ENCODE measurements at regions not wholly inside any gene's neighbourhood (a gene's known extent, or its start where the extent isn't known, plus 50 kb on each side); places are given as distances from the start of the nearest gene placed in this dataset.
"Not testable (repeated sequence)": the region's sequence is repeated elsewhere in the genome, so short reads cannot be mapped to it uniquely, and the experiment has no call there.

DNA sequence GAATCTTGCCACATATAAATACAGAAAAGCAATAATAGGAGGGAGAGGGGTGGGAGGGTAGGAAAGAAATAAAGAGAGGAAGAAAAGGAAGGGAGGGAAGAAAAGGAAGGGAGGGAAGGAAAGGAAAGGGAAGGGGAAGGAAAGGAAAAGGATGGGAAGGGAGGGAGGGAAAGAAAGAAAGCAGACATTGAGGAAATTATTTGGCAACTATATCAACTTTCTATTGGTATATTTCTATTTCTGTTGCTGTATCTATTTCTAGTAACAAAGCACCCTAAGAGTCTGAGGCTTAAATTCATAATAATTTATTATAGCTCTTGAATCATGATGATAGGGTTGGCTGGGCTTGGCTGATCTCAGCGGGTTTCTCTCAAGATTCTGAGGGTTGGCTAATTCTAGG, 648.0 kb downstream of the CCDC85A start:
- TF ChIP-seq POLR2AphosphoS5 (IDR thresholded peaks at IDR 0.05) (no peak), POLR2A (IDR thresholded peaks at IDR 0.05) (no peak), EP300 (IDR thresholded peaks at IDR 0.05) (no peak)
- TF ChIP-seq, protein P1, sequence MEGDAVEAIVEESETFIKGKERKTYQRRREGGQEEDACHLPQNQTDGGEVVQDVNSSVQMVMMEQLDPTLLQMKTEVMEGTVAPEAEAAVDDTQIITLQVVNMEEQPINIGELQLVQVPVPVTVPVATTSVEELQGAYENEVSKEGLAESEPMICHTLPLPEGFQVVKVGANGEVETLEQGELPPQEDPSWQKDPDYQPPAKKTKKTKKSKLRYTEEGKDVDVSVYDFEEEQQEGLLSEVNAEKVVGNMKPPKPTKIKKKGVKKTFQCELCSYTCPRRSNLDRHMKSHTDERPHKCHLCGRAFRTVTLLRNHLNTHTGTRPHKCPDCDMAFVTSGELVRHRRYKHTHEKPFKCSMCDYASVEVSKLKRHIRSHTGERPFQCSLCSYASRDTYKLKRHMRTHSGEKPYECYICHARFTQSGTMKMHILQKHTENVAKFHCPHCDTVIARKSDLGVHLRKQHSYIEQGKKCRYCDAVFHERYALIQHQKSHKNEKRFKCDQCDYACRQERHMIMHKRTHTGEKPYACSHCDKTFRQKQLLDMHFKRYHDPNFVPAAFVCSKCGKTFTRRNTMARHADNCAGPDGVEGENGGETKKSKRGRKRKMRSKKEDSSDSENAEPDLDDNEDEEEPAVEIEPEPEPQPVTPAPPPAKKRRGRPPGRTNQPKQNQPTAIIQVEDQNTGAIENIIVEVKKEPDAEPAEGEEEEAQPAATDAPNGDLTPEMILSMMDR (IDR thresholded peaks at IDR 0.05) = no peak
- H3K27me3 ChIP-seq = no peaks in the 10 kb centered on the region
- 75 to 80% methylated on average over 1 of the region's 1 CpG for WGBS, 2 donors

DNA sequence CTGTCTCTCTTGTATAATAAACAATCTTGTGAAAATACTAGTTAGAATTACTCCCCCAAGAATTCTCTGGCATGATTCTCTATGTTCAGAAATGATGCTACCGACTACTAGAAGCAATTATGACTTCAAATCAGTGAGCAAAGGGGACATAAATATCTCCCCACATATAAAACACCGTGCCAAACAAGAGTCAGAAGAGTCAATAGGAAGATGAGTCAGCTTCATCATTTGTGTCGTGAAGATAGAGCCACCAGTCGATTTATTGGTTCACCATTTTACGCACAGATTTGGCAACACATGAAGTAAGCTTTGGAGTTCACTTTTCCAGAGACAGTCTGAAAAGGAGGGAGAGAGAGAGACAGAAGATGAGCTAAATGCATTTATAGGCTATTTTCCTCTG, 650.9 kb downstream of the CCDC85A start:
- no peak for DNase-seq
- WGBS, 2 donors = 71 to 83% methylated on average over 5 of the region's 5 CpGs
- intact Hi-C loops (cut with DNase I) = no loop called here
- Histone ChIP-seq H3K9me3 (no peaks in the 10 kb centered on the region), H3K36me3 (no peaks in the 10 kb centered on the region), H3K27me3 (no peaks in the 10 kb centered on the region), H3K4me1 (no peaks in the 10 kb centered on the region), H3K27ac (no peak overlapping the region), H3K4me3 (no peak overlapping the region)
- TF ChIP-seq POLR2A (IDR thresholded peaks at IDR 0.05) = no peak
- TF ChIP-seq, protein P1 (IDR thresholded peaks at IDR 0.05) = no peak
- no peak for TF ChIP-seq POLR2AphosphoS5 (IDR thresholded peaks at IDR 0.05)
- TF ChIP-seq EP300 (IDR thresholded peaks at IDR 0.05) = no peak

More for the DNA sequence above, 648.0 kb downstream of the CCDC85A start:
- Histone ChIP-seq H3K4me1 (no peaks in the 10 kb centered on the region), H3K27ac (no peak overlapping the region), H3K36me3 (no peaks in the 10 kb centered on the region), H3K9me3 (no peaks in the 10 kb centered on the region), H3K4me3 (no peak overlapping the region)
- DNase-seq = no peak
- intact Hi-C loops (cut with DNase I) = no loop called here

DNA sequence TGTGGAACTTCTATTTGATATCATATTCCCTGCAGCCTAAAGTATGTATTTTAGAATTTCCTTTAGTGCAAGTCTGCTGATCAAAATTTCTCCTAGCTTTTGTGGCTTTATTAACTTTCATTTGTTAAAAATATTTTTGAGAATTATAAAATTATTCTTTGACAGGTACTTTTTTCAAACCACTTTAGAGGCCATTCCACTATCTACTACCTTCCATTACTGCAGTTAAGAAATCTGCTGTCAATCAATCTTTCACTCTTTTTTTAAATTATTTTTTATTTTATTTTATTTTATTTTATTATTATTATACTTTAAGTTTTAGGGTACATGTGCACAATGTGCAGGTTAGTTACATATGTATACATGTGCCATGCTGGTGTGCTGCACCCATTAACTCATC, 656.2 kb downstream of the CCDC85A start:
- H3K9me3 ChIP-seq; H3K27me3 ChIP-seq; intact Hi-C loops (cut with DNase I); H3K36me3 ChIP-seq; H3K27ac ChIP-seq; H3K4me1 ChIP-seq; H3K4me3 ChIP-seq; DNase-seq: not testable (repeated sequence)

DNA sequence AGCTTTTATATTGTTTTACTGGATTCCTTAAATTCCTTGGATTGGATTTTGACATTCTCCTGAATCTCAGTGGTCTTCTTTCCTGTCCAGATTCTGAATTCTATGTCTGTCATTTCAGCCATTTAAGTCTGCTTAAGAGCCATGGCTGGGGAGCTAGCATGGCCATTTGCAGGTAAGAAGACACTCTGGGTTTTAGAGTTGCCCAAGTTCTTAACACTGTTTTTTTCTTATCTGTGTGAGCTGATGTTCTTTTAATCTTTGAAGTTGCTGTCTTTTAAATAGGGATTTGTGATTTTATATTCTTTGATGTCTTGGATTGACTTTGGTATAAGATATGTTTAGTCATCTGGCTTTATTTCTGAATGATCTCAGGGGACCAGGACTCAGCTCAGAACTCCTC, 677.2 kb downstream of the CCDC85A start:
- Histone ChIP-seq H3K27me3 (no peaks in the 10 kb centered on the region), H3K4me1 (no peaks in the 10 kb centered on the region), H3K9me3 (no peaks in the 10 kb centered on the region), H3K36me3 (no peaks in the 10 kb centered on the region), H3K4me3 (no peak overlapping the region), H3K27ac (no peak overlapping the region)
- no peak for TF ChIP-seq EP300 (IDR thresholded peaks at IDR 0.05)
- no peak for TF ChIP-seq POLR2AphosphoS5 (IDR thresholded peaks at IDR 0.05)
- TF ChIP-seq, protein P1 (IDR thresholded peaks at IDR 0.05) = no peak
- no peak for TF ChIP-seq POLR2A (IDR thresholded peaks at IDR 0.05)
- intact Hi-C loops (cut with DNase I) = no loop called here
- DNase-seq = no peak

DNA sequence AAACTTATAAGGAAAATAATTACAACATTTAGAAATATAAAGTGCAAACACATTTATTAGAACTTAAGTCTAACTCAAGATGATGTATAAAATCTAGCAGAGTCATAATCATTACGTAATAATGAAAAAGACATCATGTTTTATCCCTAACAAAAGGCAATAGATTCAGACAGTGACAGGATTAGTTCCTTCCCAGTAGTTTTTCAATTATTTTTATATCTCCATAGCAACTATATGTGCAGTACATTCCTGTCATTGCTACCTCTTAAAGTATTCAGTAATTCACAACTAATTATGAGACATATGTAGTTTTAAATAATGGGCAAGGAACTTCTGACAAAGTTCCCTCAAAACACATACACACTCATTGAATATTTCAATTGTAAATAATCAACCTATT, 687.9 kb downstream of the CCDC85A start:
- TF ChIP-seq, protein P1 (IDR thresholded peaks at IDR 0.05) = no peak
- TF ChIP-seq EP300 (IDR thresholded peaks at IDR 0.05) (no peak), POLR2AphosphoS5 (IDR thresholded peaks at IDR 0.05) (no peak), POLR2A (IDR thresholded peaks at IDR 0.05) (no peak)
- Histone ChIP-seq H3K36me3 (no peaks in the 10 kb centered on the region), H3K9me3 (no peaks in the 10 kb centered on the region), H3K27ac (no peak overlapping the region), H3K4me3 (no peak overlapping the region), H3K27me3 (no peaks in the 10 kb centered on the region), H3K4me1 (no peaks in the 10 kb centered on the region)
- intact Hi-C loops (cut with DNase I) = no loop called here
- 84 to 89% methylated on average over 1 of the region's 1 CpG for WGBS, 2 donors
- no peak for DNase-seq
